PFSK-1 (cell line): ENCODE measurements at regions not wholly inside any gene's neighbourhood (a gene's known extent, or its start where the extent isn't known, plus 50 kb on each side); places are given as distances from the start of the nearest gene placed in this dataset.

ENCODE experiments used
- POLR2AphosphoS5 ChIP-seq: IDR thresholded peaks from 2 replicates; pipeline ENCODE4 v1.6.1; 2012; ENCODE audit warnings: low read depth, mild to moderate bottlenecking, control low read depth, low read length, moderate library complexity
- SIN3A ChIP-seq: IDR thresholded peaks from 2 replicates; pipeline ENCODE4 v1.6.1; 2012; ENCODE audit warnings: mild to moderate bottlenecking, low read length, moderate library complexity, borderline replicate concordance; ENCODE audit not compliant: insufficient read depth
- TAF1 ChIP-seq: IDR thresholded peaks from 2 replicates; pipeline ENCODE4 v1.6.1; 2012; ENCODE audit warnings: low read length, control low read depth, borderline replicate concordance; ENCODE audit not compliant: insufficient read depth
- TF ChIP-seq, protein P1 (sequence below), 2 experiments: IDR thresholded peaks; 2 replicates each; pipeline versions ENCODE4 v1.6.1 to v1.8.0; 2011 to 2012; ENCODE audit warnings: low read depth in 2 of 2, low read length in 2 of 2, control low read depth in 1 of 2, inconsistent platforms in 1 of 2, mild to moderate bottlenecking in 1 of 2, moderate library complexity in 1 of 2; ENCODE audit not compliant: insufficient read depth in 1 of 2

DNA sequence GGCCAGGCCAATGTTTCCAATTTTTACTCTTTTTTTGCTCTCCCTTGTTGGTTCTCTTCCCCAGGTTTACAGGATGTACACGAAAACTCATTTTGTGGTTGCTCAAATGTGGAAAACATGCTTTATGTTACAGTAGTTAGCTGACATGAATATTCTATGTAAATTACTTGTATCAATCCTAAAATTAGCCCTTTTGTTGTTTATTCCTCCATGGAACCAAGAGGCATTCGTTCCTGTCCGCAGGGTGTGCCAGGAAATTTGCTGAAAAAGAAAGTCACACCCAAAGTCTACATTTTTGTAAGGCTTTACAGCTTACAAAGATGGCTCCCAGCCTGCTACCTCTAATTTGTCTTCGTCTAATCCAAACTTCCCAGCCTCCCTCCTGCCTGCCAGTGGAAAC lies 652.3 kb downstream of the ETS1 start:
- TF ChIP-seq TAF1 (no peak), POLR2AphosphoS5 (no peak), SIN3A (no peak)
- TF ChIP-seq, protein P1, sequence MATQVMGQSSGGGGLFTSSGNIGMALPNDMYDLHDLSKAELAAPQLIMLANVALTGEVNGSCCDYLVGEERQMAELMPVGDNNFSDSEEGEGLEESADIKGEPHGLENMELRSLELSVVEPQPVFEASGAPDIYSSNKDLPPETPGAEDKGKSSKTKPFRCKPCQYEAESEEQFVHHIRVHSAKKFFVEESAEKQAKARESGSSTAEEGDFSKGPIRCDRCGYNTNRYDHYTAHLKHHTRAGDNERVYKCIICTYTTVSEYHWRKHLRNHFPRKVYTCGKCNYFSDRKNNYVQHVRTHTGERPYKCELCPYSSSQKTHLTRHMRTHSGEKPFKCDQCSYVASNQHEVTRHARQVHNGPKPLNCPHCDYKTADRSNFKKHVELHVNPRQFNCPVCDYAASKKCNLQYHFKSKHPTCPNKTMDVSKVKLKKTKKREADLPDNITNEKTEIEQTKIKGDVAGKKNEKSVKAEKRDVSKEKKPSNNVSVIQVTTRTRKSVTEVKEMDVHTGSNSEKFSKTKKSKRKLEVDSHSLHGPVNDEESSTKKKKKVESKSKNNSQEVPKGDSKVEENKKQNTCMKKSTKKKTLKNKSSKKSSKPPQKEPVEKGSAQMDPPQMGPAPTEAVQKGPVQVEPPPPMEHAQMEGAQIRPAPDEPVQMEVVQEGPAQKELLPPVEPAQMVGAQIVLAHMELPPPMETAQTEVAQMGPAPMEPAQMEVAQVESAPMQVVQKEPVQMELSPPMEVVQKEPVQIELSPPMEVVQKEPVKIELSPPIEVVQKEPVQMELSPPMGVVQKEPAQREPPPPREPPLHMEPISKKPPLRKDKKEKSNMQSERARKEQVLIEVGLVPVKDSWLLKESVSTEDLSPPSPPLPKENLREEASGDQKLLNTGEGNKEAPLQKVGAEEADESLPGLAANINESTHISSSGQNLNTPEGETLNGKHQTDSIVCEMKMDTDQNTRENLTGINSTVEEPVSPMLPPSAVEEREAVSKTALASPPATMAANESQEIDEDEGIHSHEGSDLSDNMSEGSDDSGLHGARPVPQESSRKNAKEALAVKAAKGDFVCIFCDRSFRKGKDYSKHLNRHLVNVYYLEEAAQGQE (IDR thresholded peaks at IDR 0.05; ENCODE audit: insufficient read depth in 1 of 2, low read depth in 2 of 2, low read length in 2 of 2): no peak
